ENCODE measurements at regions not wholly inside any gene's neighbourhood (a gene's known extent, or its start where the extent isn't known, plus 50 kb on each side); places are given as distances from the start of the nearest gene placed in this dataset.
"Not testable (repeated sequence)": the region's sequence is repeated elsewhere in the genome, so short reads cannot be mapped to it uniquely, and the experiment has no call there.

DNA sequence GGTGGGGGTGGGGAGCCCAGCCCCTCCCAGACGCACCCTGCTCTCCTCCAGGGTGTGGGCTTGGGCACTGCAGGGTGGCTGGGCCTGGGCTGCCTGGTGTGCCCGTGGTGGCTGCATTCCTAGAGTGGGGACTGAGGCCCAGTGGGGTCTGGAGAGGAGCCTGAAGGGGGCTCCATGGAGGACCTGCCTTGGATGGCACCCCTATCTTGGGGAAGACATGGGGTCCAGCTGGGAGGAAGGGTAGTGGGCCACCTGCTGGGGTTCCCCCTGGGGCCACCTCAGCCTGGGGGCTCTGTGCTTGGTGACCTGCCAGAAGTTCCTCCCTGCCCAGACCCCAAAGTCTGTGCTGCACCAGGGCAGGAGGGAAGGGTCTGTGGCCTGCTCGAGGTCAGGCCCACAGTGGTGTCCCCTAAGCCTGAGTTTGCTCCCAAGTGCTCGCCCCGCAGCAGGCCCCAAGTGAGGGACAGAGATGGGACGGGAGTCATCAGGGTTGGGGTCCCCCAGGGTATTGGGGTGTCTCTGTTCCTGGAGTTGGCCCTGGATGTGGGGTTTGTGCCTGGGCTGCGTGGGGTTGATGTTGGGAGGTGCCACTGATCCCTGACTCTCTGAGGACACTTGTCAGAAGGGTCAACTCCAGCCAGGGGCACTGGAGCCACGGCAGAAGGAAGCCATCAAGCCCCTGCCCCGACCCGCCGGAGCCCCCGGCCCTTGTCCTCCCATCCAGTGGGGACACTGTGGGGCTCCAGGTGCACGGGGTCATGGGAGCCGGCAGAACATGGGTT is 382.9 kb downstream of the TMEM121 start:
- Histone ChIP-seq H3K4me1 (ENCODE audit: control insufficient read depth in 4 of 4, insufficient read depth in 4 of 4, low read length in 3 of 4) (peaks cover 0 to 10% (median 4%) of the 10 kb centered on the region in 4 donors), H3K27me3 (ENCODE audit: control insufficient read depth in 4 of 4, insufficient read depth in 4 of 4, low read length in 3 of 4) (no peaks in the 10 kb centered on the region), H3K4me3 (ENCODE audit: low read depth in 1 of 3, low read length in 3 of 3) (no peak overlapping the region), H3K9ac (ENCODE audit: low read depth in 1 of 2, low read length in 2 of 2) (no peak overlapping the region), H3K9me3 (ENCODE audit: control insufficient read depth in 4 of 4, low read length in 3 of 4) (no peaks in the 10 kb centered on the region), H3K36me3 (ENCODE audit: control insufficient read depth in 4 of 4, insufficient read depth in 3 of 4, low read depth in 1 of 4, low read length in 3 of 4) (no peaks in the 10 kb centered on the region), H3K27ac (ENCODE audit: low read depth in 1 of 2, low read length in 2 of 2) (no peak overlapping the region)
- 73% methylated on average over 14 of the region's 14 CpGs for WGBS
- no peak for DNase-seq (ENCODE audit: low spot score)
- TF ChIP-seq EGR1 (IDR thresholded peaks at IDR 0.05; ENCODE audit: low read depth in 2 of 2) (no peak), YY1 (IDR thresholded peaks at IDR 0.05) (no peak), HNF4G (IDR thresholded peaks at IDR 0.05) (no peak), FOXA1 (IDR thresholded peaks at IDR 0.05) (no peak), RAD21 (IDR thresholded peaks at IDR 0.05) (no peak), FOXA2 (IDR thresholded peaks at IDR 0.05) (no peak), RXRA (IDR thresholded peaks at IDR 0.05) (no peak), GABPA (IDR thresholded peaks at IDR 0.05 in 1 of 2, conservative IDR thresholded peaks at IDR 0.05 in 1 of 2) (no peak), JUND (IDR thresholded peaks at IDR 0.05) (no peak), SP1 (IDR thresholded peaks at IDR 0.05) (no peak)
- TF ChIP-seq, protein P1, sequence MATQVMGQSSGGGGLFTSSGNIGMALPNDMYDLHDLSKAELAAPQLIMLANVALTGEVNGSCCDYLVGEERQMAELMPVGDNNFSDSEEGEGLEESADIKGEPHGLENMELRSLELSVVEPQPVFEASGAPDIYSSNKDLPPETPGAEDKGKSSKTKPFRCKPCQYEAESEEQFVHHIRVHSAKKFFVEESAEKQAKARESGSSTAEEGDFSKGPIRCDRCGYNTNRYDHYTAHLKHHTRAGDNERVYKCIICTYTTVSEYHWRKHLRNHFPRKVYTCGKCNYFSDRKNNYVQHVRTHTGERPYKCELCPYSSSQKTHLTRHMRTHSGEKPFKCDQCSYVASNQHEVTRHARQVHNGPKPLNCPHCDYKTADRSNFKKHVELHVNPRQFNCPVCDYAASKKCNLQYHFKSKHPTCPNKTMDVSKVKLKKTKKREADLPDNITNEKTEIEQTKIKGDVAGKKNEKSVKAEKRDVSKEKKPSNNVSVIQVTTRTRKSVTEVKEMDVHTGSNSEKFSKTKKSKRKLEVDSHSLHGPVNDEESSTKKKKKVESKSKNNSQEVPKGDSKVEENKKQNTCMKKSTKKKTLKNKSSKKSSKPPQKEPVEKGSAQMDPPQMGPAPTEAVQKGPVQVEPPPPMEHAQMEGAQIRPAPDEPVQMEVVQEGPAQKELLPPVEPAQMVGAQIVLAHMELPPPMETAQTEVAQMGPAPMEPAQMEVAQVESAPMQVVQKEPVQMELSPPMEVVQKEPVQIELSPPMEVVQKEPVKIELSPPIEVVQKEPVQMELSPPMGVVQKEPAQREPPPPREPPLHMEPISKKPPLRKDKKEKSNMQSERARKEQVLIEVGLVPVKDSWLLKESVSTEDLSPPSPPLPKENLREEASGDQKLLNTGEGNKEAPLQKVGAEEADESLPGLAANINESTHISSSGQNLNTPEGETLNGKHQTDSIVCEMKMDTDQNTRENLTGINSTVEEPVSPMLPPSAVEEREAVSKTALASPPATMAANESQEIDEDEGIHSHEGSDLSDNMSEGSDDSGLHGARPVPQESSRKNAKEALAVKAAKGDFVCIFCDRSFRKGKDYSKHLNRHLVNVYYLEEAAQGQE (IDR thresholded peaks at IDR 0.05), result no peak
- TF ChIP-seq, protein P2, sequence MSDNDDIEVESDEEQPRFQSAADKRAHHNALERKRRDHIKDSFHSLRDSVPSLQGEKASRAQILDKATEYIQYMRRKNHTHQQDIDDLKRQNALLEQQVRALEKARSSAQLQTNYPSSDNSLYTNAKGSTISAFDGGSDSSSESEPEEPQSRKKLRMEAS (IDR thresholded peaks at IDR 0.05), result no peak
- TF ChIP-seq, protein P3, sequence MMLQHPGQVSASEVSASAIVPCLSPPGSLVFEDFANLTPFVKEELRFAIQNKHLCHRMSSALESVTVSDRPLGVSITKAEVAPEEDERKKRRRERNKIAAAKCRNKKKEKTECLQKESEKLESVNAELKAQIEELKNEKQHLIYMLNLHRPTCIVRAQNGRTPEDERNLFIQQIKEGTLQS (IDR thresholded peaks at IDR 0.05), result no peak
- TF ChIP-seq, protein P4, sequence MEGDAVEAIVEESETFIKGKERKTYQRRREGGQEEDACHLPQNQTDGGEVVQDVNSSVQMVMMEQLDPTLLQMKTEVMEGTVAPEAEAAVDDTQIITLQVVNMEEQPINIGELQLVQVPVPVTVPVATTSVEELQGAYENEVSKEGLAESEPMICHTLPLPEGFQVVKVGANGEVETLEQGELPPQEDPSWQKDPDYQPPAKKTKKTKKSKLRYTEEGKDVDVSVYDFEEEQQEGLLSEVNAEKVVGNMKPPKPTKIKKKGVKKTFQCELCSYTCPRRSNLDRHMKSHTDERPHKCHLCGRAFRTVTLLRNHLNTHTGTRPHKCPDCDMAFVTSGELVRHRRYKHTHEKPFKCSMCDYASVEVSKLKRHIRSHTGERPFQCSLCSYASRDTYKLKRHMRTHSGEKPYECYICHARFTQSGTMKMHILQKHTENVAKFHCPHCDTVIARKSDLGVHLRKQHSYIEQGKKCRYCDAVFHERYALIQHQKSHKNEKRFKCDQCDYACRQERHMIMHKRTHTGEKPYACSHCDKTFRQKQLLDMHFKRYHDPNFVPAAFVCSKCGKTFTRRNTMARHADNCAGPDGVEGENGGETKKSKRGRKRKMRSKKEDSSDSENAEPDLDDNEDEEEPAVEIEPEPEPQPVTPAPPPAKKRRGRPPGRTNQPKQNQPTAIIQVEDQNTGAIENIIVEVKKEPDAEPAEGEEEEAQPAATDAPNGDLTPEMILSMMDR (IDR thresholded peaks at IDR 0.05; ENCODE audit: low read depth, low read length, missing input control), result no peak

DNA sequence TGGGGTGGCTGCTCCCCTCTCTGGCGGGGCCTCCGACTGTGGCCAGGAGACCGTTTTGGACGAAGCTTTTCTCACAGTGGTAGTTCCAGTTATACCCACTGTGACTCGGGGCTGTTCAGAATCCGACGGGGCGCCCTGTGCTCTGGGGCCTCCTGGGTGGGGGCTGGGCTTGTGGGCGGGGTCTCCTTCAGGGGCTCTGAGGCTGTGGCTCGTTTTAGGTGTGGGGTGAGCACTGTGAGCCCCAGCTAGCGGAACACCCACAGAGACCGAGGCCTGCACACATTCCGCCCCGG is 383.4 kb downstream of the TMEM121 start:
- DNase-seq (ENCODE audit: low spot score); H3K9ac ChIP-seq (ENCODE audit: low read depth in 1 of 2, low read length in 2 of 2); H3K27me3 ChIP-seq (ENCODE audit: control insufficient read depth in 4 of 4, insufficient read depth in 4 of 4, low read length in 3 of 4); H3K4me1 ChIP-seq (ENCODE audit: control insufficient read depth in 4 of 4, insufficient read depth in 4 of 4, low read length in 3 of 4); H3K27ac ChIP-seq (ENCODE audit: low read depth in 1 of 2, low read length in 2 of 2); H3K4me3 ChIP-seq (ENCODE audit: low read depth in 1 of 3, low read length in 3 of 3); H3K9me3 ChIP-seq (ENCODE audit: control insufficient read depth in 4 of 4, low read length in 3 of 4); H3K36me3 ChIP-seq (ENCODE audit: control insufficient read depth in 4 of 4, insufficient read depth in 3 of 4, low read depth in 1 of 4, low read length in 3 of 4): not testable (repeated sequence)
- WGBS, result 78% methylated on average over 14 of the region's 14 CpGs
